GM12878 (cell line): ENCODE measurements at regions not wholly inside any gene's neighbourhood (a gene's known extent, or its start where the extent isn't known, plus 50 kb on each side); places are given as distances from the start of the nearest gene placed in this dataset.

ENCODE experiments used
- ATAC-seq: fragments of 200-7000 bp; cut with Tn5 transposase; 3 replicates; pipeline ENCODE4 v1.9.1; 2020; ENCODE audit warnings: mild to moderate bottlenecking, moderate library complexity
- BruUV-seq: library from RNA; stranded (reverse); fragments of 400-500 nt; replicated peaks from 2 replicates; lab custom pipeline; 2021; lab: Mats Ljungman, UMichigan
- CTCF ChIA-PET: fragments of 300-600 bp; sonication (Branson Sonifier 250); formaldehyde crosslinking; extraction: SDS; loops from one replicate; lab custom pipeline; 2021; ENCODE audit warnings: inconsistent platforms; lab: Yijun Ruan, JAX
- POLR2A ChIA-PET: fragments of 350-600 bp; formaldehyde crosslinking; extraction: SDS; loops from one replicate; lab custom pipeline; 2021; ENCODE audit warnings: inconsistent platforms; lab: Charles Lee
- RAD21 ChIA-PET: fragments of 300-600 bp; sonication (Branson Sonifier 250); formaldehyde crosslinking; loops from one replicate; lab custom pipeline; 2023; ENCODE audit warnings: antibody characterized with exemption; ENCODE audit not compliant: unreplicated experiment; lab: Charles Lee
- SMC1A ChIA-PET: fragments of 300-600 bp; sonication (Branson Sonifier 250); formaldehyde crosslinking; loops from one replicate; lab custom pipeline; 2023; ENCODE audit not compliant: unreplicated experiment, uncharacterized antibody; lab: Charles Lee
- DNase-seq: peaks from one replicate; pipeline ENCODE4 v3.0.0-alpha.2; 2011; ENCODE audit warnings: low read depth, low spot score
- FAIRE-seq: peaks from 3 replicates; lab custom pipeline; 2011; peaks lifted over from hg19 to GRCh38; lab: Jason Lieb, UNC
- H2AFZ ChIP-seq: 2 replicates; pipeline ENCODE4 v1.6.0; 2011; ENCODE audit warnings: low read depth, low read length, control low read depth; ENCODE audit not compliant: control insufficient read depth
- H3K27ac ChIP-seq: 2 replicates; pipeline ENCODE4 v1.5.1; 2011; ENCODE audit warnings: control low read depth; ENCODE audit not compliant: control insufficient read depth, insufficient read depth
- H3K27me3 ChIP-seq, 2 experiments: replicated peaks in 1 of 2; 2 replicates each; pipeline versions ENCODE4 v1.6.0 to v1.6.1; 2011; ENCODE audit warnings: low read length in 1 of 2; ENCODE audit not compliant: control insufficient read depth in 2 of 2, insufficient read depth in 2 of 2
- H3K36me3 ChIP-seq, 2 experiments: 2 replicates each; pipeline ENCODE4 v1.5.1; 2011; ENCODE audit warnings: low read length in 1 of 2; ENCODE audit not compliant: control insufficient read depth in 2 of 2, insufficient read depth in 2 of 2
- H3K4me1 ChIP-seq: 2 replicates; pipeline ENCODE4 v1.6.1; 2011; ENCODE audit warnings: mild to moderate bottlenecking, low read length, moderate library complexity, mixed read lengths; ENCODE audit not compliant: control insufficient read depth, insufficient read depth
- H3K4me2 ChIP-seq: 2 replicates; pipeline ENCODE4 v1.6.0; 2011; ENCODE audit warnings: control low read depth; ENCODE audit not compliant: control insufficient read depth, insufficient read depth
- H3K4me3 ChIP-seq: fragments of 200-600 bp; sonication (generic); 2 replicates; pipeline ENCODE4 v1.5.1; 2016
- H3K79me2 ChIP-seq: 2 replicates; pipeline ENCODE4 v1.6.0; 2011; ENCODE audit warnings: low read length; ENCODE audit not compliant: control insufficient read depth, insufficient read depth
- H3K9ac ChIP-seq: 2 replicates; pipeline ENCODE4 v1.8.0; 2011; ENCODE audit warnings: low read length, control low read depth, mixed read lengths; ENCODE audit not compliant: control insufficient read depth, insufficient read depth
- H3K9me3 ChIP-seq: replicated peaks from 3 replicates; pipeline ENCODE4 v1.5.1; 2011; ENCODE audit warnings: mild to moderate bottlenecking, low read length; ENCODE audit not compliant: control insufficient read depth, insufficient read depth
- H4K20me1 ChIP-seq: 2 replicates; pipeline ENCODE4 v1.6.0; 2011; ENCODE audit not compliant: control insufficient read depth, insufficient read depth
- CREB1 ChIP-seq: IDR thresholded peaks from 2 replicates; pipeline ENCODE4 v1.6.1; 2012; ENCODE audit warnings: low read depth, mild to moderate bottlenecking, inconsistent platforms
- ETV6 ChIP-seq, 2 experiments: fragments of 450-650 bp in 1 of 2; IDR thresholded peaks in 1 of 2; conservative IDR thresholded peaks in 1 of 2; 2 replicates each; pipeline ENCODE4 v1.6.1; 2014; ENCODE audit warnings: antibody characterized with exemption in 1 of 2, borderline replicate concordance in 1 of 2, low read depth in 1 of 2, mild to moderate bottlenecking in 1 of 2, moderate library complexity in 1 of 2
- NFYA ChIP-seq: IDR thresholded peaks from 2 replicates; pipeline ENCODE4 v1.6.1; 2011; ENCODE audit warnings: low read depth, mild to moderate bottlenecking, low read length, improper control_type of control experiment, borderline replicate concordance
- WGBS: methylation state at CpG from one replicate; pipeline ENCODE4 v1.1.6; 2016; ENCODE audit warnings: low lambda C conversion rate; ENCODE audit not compliant: insufficient replicate concordance, insufficient coverage; ENCODE audit errors: missing lambda C conversion rate; 5-methylcytosine and 5-hydroxymethylcytosine counted together
- in situ Hi-C: fragments of 300-500 bp; cut with MboI; formaldehyde crosslinking; loops from 9 replicates; pipeline ENCODE4 v1.14.3; 2018; ENCODE audit warnings: mixed read lengths
- intact Hi-C: fragments of 100-400 bp; cut with micrococcal nuclease; formaldehyde crosslinking; loops from one replicate; pipeline ENCODE4 v1.14.2; 2022; ENCODE audit not compliant: unreplicated experiment
- TF ChIP-seq, protein P1 (sequence below): fragments of 450-650 bp; formaldehyde crosslinking; IDR thresholded peaks from 2 replicates; pipeline ENCODE4 v1.4.0; 2022; ENCODE audit warnings: mild to moderate bottlenecking, moderate library complexity
- TF ChIP-seq, protein P2 (sequence below): IDR thresholded peaks from 2 replicates; pipeline ENCODE4 v1.6.1; 2012; ENCODE audit warnings: improper control_type of control experiment, low read depth, low read length; ENCODE audit not compliant: insufficient replicate concordance
- TF ChIP-seq, protein P3 (sequence below): IDR thresholded peaks from 2 replicates; pipeline ENCODE4 v1.6.1; 2012; ENCODE audit warnings: low read length, inconsistent platforms

- H3K36me3 ChIP-seq: no peaks in the 10 kb centered on the region
- in situ Hi-C loops: no loop called here
- ATAC-seq: no peak
- SMC1A ChIA-PET: no interaction called here
- TF ChIP-seq, protein P1, sequence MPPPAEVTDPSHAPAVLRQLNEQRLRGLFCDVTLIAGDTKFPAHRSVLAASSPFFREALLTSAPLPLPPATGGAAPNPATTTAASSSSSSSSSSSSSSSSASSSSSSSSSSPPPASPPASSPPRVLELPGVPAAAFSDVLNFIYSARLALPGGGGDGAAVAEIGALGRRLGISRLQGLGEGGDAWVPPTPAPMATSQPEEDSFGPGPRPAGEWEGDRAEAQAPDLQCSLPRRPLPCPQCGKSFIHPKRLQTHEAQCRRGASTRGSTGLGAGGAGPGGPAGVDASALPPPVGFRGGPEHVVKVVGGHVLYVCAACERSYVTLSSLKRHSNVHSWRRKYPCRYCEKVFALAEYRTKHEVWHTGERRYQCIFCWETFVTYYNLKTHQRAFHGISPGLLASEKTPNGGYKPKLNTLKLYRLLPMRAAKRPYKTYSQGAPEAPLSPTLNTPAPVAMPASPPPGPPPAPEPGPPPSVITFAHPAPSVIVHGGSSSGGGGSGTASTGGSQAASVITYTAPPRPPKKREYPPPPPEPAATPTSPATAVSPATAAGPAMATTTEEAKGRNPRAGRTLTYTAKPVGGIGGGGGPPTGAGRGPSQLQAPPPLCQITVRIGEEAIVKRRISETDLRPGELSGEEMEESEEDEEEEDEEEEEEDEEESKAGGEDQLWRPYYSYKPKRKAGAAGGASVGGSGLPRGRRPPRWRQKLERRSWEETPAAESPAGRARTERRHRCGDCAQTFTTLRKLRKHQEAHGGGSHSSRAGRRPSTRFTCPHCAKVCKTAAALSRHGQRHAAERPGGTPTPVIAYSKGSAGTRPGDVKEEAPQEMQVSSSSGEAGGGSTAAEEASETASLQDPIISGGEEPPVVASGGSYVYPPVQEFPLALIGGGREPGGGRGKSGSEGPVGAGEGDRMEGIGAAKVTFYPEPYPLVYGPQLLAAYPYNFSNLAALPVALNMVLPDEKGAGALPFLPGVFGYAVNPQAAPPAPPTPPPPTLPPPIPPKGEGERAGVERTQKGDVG (CRISPR knock-in tag): no peak
- TF ChIP-seq, protein P2, sequence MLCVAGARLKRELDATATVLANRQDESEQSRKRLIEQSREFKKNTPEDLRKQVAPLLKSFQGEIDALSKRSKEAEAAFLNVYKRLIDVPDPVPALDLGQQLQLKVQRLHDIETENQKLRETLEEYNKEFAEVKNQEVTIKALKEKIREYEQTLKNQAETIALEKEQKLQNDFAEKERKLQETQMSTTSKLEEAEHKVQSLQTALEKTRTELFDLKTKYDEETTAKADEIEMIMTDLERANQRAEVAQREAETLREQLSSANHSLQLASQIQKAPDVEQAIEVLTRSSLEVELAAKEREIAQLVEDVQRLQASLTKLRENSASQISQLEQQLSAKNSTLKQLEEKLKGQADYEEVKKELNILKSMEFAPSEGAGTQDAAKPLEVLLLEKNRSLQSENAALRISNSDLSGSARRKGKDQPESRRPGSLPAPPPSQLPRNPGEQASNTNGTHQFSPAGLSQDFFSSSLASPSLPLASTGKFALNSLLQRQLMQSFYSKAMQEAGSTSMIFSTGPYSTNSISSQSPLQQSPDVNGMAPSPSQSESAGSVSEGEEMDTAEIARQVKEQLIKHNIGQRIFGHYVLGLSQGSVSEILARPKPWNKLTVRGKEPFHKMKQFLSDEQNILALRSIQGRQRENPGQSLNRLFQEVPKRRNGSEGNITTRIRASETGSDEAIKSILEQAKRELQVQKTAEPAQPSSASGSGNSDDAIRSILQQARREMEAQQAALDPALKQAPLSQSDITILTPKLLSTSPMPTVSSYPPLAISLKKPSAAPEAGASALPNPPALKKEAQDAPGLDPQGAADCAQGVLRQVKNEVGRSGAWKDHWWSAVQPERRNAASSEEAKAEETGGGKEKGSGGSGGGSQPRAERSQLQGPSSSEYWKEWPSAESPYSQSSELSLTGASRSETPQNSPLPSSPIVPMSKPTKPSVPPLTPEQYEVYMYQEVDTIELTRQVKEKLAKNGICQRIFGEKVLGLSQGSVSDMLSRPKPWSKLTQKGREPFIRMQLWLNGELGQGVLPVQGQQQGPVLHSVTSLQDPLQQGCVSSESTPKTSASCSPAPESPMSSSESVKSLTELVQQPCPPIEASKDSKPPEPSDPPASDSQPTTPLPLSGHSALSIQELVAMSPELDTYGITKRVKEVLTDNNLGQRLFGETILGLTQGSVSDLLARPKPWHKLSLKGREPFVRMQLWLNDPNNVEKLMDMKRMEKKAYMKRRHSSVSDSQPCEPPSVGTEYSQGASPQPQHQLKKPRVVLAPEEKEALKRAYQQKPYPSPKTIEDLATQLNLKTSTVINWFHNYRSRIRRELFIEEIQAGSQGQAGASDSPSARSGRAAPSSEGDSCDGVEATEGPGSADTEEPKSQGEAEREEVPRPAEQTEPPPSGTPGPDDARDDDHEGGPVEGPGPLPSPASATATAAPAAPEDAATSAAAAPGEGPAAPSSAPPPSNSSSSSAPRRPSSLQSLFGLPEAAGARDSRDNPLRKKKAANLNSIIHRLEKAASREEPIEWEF: no peak
- TF ChIP-seq CREB1: no peak
- TF ChIP-seq NFYA: no peak
- TF ChIP-seq, protein P3, sequence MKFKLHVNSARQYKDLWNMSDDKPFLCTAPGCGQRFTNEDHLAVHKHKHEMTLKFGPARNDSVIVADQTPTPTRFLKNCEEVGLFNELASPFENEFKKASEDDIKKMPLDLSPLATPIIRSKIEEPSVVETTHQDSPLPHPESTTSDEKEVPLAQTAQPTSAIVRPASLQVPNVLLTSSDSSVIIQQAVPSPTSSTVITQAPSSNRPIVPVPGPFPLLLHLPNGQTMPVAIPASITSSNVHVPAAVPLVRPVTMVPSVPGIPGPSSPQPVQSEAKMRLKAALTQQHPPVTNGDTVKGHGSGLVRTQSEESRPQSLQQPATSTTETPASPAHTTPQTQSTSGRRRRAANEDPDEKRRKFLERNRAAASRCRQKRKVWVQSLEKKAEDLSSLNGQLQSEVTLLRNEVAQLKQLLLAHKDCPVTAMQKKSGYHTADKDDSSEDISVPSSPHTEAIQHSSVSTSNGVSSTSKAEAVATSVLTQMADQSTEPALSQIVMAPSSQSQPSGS: no peak
- no peak for TF ChIP-seq ETV6 (conservative IDR thresholded peaks at IDR 0.05 in 1 of 2, IDR thresholded peaks at IDR 0.05 in 1 of 2; ENCODE audit: borderline replicate concordance in 1 of 2, low read depth in 1 of 2)
- TF ChIP-seq, all 136 proteins: peak for 0
- Histone ChIP-seq H2AFZ (no peak overlapping the region), H3K9me3 (no peaks in the 10 kb centered on the region), H3K9ac (no peak overlapping the region), H3K79me2 (no peaks in the 10 kb centered on the region), H3K4me2 (no peak overlapping the region), H3K4me1 (no peaks in the 10 kb centered on the region), H4K20me1 (no peaks in the 10 kb centered on the region), H3K27me3 (peaks cover 0 to 2% of the 10 kb centered on the region in 2 experiments; a peak in 2 of 4 replicates), H3K4me3 (no peak overlapping the region), H3K27ac (no peak overlapping the region)
- no peak for FAIRE-seq
- no peak for DNase-seq
- intact Hi-C loops: no loop called here
- BruUV-seq: no TSS peak
- ChIA-PET CTCF (no interaction called here), RAD21 (no interaction called here), POLR2A (no interaction called here)
- 0% methylated on average over 5 of the region's 5 CpGs for WGBS
Measured at GRCh38 chr2:119059940-119060339, 98.6 kb downstream of the C1QL2 start.
